WI38 (cell line): ENCODE measurements at regions not wholly inside any gene's neighbourhood (a gene's known extent, or its start where the extent isn't known, plus 50 kb on each side); places are given as distances from the start of the nearest gene placed in this dataset.
"Not testable (repeated sequence)": the region's sequence is repeated elsewhere in the genome, so short reads cannot be mapped to it uniquely, and the experiment has no call there.

Experiments used
- H3K4me3 ChIP-seq: 2 replicates; pipeline ENCODE4 v1.5.1; 2011; ENCODE audit warnings: low read depth, mild to moderate bottlenecking, control low read depth, low read length
- CTCF ChIP-seq: IDR thresholded peaks from 2 replicates; pipeline ENCODE4 v1.5.1; 2012; ENCODE audit warnings: low read depth, mild to moderate bottlenecking, control low read depth, low read length

- H3K4me3 ChIP-seq = no peak overlapping the region
- no peak for TF ChIP-seq CTCF
Measured at GRCh38 chr3:15873415-15873814, 75.6 kb upstream of the ANKRD28 start.

GRCh38 chr3:15875016-15875689 is 77.4 kb upstream of the ANKRD28 start:
- H3K4me3 ChIP-seq = no peak overlapping the region
- no peak for TF ChIP-seq CTCF

- no peak overlapping the region for H3K4me3 ChIP-seq
- no peak for TF ChIP-seq CTCF
Measured at GRCh38 chr3:15876669-15877068, 78.9 kb upstream of the ANKRD28 start.

- TF ChIP-seq CTCF = no peak
- H3K4me3 ChIP-seq = no peak overlapping the region
Measured at GRCh38 chr3:15877813-15878212, 80.0 kb upstream of the ANKRD28 start.

- not testable (repeated sequence) for H3K4me3 ChIP-seq
Measured at GRCh38 chr3:15879787-15880186, 82.0 kb upstream of the ANKRD28 start.

GRCh38 chr3:15882577-15882976 is 84.8 kb upstream of the ANKRD28 start:
- TF ChIP-seq CTCF = no peak
- no peak overlapping the region for H3K4me3 ChIP-seq

GRCh38 chr3:15884132-15884531 is 86.4 kb upstream of the ANKRD28 start:
- no peak overlapping the region for H3K4me3 ChIP-seq
- TF ChIP-seq CTCF = no peak

- TF ChIP-seq CTCF = no peak
- H3K4me3 ChIP-seq = no peak overlapping the region
Measured at GRCh38 chr3:15886521-15886920, 88.7 kb upstream of the ANKRD28 start.
